PFSK-1 (cell line): ENCODE measurements at regions not wholly inside any gene's neighbourhood (a gene's known extent, or its start where the extent isn't known, plus 50 kb on each side); places are given as distances from the start of the nearest gene placed in this dataset.

Experiments used
- POLR2AphosphoS5 ChIP-seq: IDR thresholded peaks from 2 replicates; pipeline ENCODE4 v1.6.1; 2012; ENCODE audit warnings: low read depth, mild to moderate bottlenecking, control low read depth, low read length, moderate library complexity
- TAF1 ChIP-seq: IDR thresholded peaks from 2 replicates; pipeline ENCODE4 v1.6.1; 2012; ENCODE audit warnings: low read length, control low read depth, borderline replicate concordance; ENCODE audit not compliant: insufficient read depth

- TF ChIP-seq POLR2AphosphoS5 (no peak), TAF1 (no peak)
Measured at GRCh38 chr5:28369418-28369817, 1331.0 kb upstream of the CDH9 start.
